Right lobe of liver (tissue), 4 donors: ENCODE measurements at regions not wholly inside any gene's neighbourhood (a gene's known extent, or its start where the extent isn't known, plus 50 kb on each side); places are given as distances from the start of the nearest gene placed in this dataset.

ENCODE experiments used
- CTCF ChIP-seq, 4 donors: fragments of 200-600 bp in 3 of 4; fragments of 450-650 bp in 1 of 4; IDR thresholded peaks; one replicate each; pipeline versions ENCODE4 v1.5.1 to v1.8.0; 2016 to 2022; ENCODE audit warnings: antibody characterized with exemption in 4 of 4, mild to moderate bottlenecking in 2 of 4
- POLR2A ChIP-seq: fragments of 450-650 bp; IDR thresholded peaks from one replicate; pipeline ENCODE4 v1.6.1; 2017; ENCODE audit warnings: antibody characterized with exemption, mild to moderate bottlenecking
- donor health status: DM: no; HTN: no; CAD: no.
- donor health status: DM: no; HTN: no; CAD: no.
- donor health status: DM: no; HTN: yes; CAD: no.

- TF ChIP-seq CTCF (IDR thresholded peaks at IDR 0.05) (no peak), POLR2A (no peak)
Observed at GRCh38 chr3:95615592-95616310, 1198.6 kb upstream of the EPHA6 start.
